GM12873 (cell line): ENCODE measurements at regions not wholly inside any gene's neighbourhood (a gene's known extent, or its start where the extent isn't known, plus 50 kb on each side); places are given as distances from the start of the nearest gene placed in this dataset.

ENCODE experiments used
- CTCF ChIP-seq: IDR thresholded peaks from 2 replicates; pipeline ENCODE4 v1.5.1; 2012; ENCODE audit warnings: low read depth, mild to moderate bottlenecking, moderate library complexity, low read length, control low read depth; ENCODE audit not compliant: insufficient read depth; ENCODE audit errors: missing control alignments

DNA sequence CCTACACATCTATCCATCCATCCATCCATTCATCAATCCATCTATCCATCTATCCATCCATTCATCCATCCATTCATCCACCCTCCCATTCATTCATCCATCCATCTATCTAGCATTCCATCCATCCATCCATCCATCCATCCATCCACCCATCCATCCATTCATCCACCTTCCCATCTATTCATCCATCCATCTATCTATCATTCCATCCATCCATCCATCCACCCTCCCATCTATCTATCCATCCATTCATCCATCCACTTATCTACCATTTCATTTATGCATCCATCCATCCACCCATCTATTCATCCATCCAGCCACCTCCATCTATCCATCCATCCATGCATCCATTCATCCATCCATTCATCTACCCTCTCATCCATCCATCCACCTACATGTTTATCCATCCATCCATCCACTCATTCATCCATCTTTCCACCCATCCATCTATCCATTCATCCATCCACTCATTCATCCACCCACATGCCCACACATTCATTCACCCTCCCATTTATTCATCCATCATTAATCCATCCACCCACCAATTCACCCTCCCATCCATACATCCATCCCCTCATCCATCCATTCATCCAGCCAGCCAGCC is 258.5 kb downstream of the CRLF2 start:
- TF ChIP-seq CTCF: no peak

DNA sequence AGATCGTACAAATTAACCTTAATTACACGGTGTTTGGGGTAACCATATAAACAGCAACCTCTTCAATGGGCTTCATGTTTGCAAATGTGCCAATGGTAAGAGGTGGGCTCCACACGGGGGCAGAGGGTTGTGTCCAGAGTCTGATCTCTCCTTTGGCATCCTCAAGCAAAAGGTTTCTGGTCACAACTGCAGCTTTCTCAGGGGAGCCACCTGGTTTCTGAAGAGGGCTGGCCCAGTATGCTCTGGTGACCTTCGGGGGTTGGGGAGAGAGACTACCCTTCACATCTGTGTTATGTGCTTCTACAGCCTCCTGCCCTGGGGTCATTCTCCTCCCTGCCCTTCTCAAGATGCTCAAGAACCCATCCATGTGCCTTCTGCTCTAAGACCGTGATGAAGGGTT is 259.6 kb downstream of the CRLF2 start:
- no peak for TF ChIP-seq CTCF

DNA sequence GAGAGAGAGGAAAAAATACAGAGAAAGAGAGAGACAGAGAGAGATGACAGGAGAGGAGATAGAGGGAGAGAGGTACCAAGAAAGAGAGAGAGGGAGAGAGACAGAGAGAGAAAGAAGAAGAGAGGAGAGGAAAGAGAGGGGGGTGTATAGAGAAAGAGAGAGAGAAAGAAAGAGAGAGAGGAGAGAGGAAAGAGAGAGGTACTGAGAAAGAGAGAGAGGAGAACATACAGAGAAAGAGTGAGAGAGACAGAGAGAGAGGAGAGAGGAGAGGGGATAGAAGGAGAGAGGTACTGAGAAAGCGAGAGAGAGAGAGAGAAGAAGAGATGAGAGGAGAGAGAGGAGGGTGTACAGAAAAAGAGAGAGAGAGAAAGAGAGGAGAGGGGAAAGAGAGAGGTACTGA is 269.4 kb downstream of the CRLF2 start:
- no peak for TF ChIP-seq CTCF

GRCh38 chrX:940691-941090 is 271.8 kb downstream of the CRLF2 start:
- no peak for TF ChIP-seq CTCF

- TF ChIP-seq CTCF: no peak
Measured at GRCh38 chrX:936979-937769, 275.3 kb downstream of the CRLF2 start.

DNA sequence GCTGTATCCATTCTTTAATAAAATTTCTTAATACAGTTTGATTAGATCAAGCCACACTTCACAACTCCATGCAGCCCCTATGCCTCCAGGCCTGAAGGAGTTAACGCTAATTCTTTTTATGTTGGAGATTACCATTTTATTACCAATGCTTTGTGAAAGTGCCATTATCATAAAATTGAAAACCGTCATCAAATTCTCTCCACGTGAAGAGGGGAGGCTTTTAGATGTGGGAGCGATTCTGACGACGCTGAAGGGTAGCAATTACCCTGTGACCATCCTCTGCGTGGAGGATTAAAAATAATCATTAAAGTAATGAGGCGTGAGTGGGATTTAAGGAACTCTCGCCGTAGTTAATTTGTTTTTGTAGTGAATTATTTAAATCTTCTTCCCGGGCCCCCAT is 278.8 kb downstream of the CRLF2 start:
- TF ChIP-seq CTCF: no peak

DNA sequence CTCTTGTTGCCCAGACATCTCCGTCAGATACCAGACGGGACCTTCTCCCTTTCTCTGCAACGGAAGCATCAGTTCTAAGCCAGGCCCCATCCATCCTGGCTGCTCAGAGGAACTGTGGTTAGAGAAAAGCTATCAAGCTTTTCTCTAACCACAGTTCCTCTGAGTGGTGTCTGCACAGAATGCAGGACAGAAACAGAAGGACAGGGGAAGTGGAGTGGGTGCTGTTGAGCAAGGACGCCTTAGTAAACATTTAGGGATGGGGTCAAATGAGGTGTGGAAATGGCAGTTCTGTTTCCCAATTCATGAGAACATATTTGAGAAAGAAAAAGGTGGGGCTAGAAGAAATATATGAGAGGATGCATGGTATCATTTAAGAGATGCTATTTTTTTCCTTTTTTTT is 283.8 kb downstream of the CRLF2 start:
- no peak for TF ChIP-seq CTCF
